ENCODE measurements at regions not wholly inside any gene's neighbourhood (a gene's known extent, or its start where the extent isn't known, plus 50 kb on each side); places are given as distances from the start of the nearest gene placed in this dataset.

DNA sequence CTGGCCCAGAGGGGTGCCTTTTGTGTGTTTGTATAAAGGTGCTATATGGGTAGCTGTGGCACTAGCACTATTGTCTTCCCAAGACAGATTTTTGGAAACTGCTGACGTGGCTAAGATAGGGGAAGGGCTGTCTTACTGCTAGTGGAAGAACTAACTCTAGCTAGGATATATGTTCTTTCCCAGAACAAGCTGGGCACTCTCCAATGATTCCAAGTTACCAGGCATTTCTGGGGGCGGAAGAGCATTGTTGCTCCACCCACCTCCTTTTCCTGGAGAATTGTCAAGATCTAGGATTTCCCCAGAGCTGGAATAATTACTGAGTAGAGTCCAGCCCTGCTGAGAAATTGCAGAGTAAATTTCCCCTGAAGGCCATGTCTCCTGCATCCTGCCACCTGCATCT, 408.3 kb downstream of the KLF5 start:
- TF ChIP-seq, protein P1, sequence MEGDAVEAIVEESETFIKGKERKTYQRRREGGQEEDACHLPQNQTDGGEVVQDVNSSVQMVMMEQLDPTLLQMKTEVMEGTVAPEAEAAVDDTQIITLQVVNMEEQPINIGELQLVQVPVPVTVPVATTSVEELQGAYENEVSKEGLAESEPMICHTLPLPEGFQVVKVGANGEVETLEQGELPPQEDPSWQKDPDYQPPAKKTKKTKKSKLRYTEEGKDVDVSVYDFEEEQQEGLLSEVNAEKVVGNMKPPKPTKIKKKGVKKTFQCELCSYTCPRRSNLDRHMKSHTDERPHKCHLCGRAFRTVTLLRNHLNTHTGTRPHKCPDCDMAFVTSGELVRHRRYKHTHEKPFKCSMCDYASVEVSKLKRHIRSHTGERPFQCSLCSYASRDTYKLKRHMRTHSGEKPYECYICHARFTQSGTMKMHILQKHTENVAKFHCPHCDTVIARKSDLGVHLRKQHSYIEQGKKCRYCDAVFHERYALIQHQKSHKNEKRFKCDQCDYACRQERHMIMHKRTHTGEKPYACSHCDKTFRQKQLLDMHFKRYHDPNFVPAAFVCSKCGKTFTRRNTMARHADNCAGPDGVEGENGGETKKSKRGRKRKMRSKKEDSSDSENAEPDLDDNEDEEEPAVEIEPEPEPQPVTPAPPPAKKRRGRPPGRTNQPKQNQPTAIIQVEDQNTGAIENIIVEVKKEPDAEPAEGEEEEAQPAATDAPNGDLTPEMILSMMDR (IDR thresholded peaks at IDR 0.05), result no peak
- TF ChIP-seq POLR2AphosphoS5 (IDR thresholded peaks at IDR 0.05; ENCODE audit: low read depth, low read length), result no peak
- TF ChIP-seq, protein P2, sequence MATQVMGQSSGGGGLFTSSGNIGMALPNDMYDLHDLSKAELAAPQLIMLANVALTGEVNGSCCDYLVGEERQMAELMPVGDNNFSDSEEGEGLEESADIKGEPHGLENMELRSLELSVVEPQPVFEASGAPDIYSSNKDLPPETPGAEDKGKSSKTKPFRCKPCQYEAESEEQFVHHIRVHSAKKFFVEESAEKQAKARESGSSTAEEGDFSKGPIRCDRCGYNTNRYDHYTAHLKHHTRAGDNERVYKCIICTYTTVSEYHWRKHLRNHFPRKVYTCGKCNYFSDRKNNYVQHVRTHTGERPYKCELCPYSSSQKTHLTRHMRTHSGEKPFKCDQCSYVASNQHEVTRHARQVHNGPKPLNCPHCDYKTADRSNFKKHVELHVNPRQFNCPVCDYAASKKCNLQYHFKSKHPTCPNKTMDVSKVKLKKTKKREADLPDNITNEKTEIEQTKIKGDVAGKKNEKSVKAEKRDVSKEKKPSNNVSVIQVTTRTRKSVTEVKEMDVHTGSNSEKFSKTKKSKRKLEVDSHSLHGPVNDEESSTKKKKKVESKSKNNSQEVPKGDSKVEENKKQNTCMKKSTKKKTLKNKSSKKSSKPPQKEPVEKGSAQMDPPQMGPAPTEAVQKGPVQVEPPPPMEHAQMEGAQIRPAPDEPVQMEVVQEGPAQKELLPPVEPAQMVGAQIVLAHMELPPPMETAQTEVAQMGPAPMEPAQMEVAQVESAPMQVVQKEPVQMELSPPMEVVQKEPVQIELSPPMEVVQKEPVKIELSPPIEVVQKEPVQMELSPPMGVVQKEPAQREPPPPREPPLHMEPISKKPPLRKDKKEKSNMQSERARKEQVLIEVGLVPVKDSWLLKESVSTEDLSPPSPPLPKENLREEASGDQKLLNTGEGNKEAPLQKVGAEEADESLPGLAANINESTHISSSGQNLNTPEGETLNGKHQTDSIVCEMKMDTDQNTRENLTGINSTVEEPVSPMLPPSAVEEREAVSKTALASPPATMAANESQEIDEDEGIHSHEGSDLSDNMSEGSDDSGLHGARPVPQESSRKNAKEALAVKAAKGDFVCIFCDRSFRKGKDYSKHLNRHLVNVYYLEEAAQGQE (IDR thresholded peaks at IDR 0.05; ENCODE audit: insufficient read depth in 1 of 2, low read depth in 2 of 2, low read length in 1 of 2), result no peak
